Colonic mucosa (tissue), 4 donors: ENCODE measurements at regions not wholly inside any gene's neighbourhood (a gene's known extent, or its start where the extent isn't known, plus 50 kb on each side); places are given as distances from the start of the nearest gene placed in this dataset.
"Not testable (repeated sequence)": the region's sequence is repeated elsewhere in the genome, so short reads cannot be mapped to it uniquely, and the experiment has no call there.

ENCODE experiments used
- DNase-seq: peaks from one replicate; pipeline ENCODE4 v3.0.0-alpha.2; 2020
- H3K27ac ChIP-seq: fragments of 200-600 bp; one replicate; pipeline ENCODE4 v1.8.0; 2021
- H3K27me3 ChIP-seq: fragments of 200-600 bp; one replicate; pipeline ENCODE4 v1.8.0; 2021
- H3K36me3 ChIP-seq: fragments of 200-600 bp; one replicate; pipeline ENCODE4 v1.8.0; 2021
- H3K4me1 ChIP-seq: fragments of 200-600 bp; one replicate; pipeline ENCODE4 v1.8.0; 2021; ENCODE audit warnings: mild to moderate bottlenecking
- H3K4me3 ChIP-seq: fragments of 200-600 bp; one replicate; pipeline ENCODE4 v1.8.0; 2021
- H3K9ac ChIP-seq, 2 donors: one replicate each; pipeline ENCODE4 v1.7.0; 2013; ENCODE audit warnings: control low read depth in 2 of 2, low read depth in 2 of 2, low read length in 2 of 2
- H3K9me3 ChIP-seq: fragments of 200-600 bp; one replicate; pipeline ENCODE4 v1.8.0; 2021
- intact Hi-C: fragments of 100-400 bp; cut with DNase I; formaldehyde crosslinking; loops from one replicate; pipeline ENCODE4 v1.14.1; 2022
- TF ChIP-seq, protein P1 (sequence below): fragments of 200-600 bp; IDR thresholded peaks from one replicate; pipeline ENCODE4 v1.8.0; 2022; ENCODE audit warnings: antibody characterized with exemption, mild to moderate bottlenecking
- donor health status: healthy.
- donor health status: DM: no; HTN: no; CAD: no.
- donor health status: DM: no; HTN: no; CAD: no.

GRCh38 chr9:65411336-65411735 is 126.3 kb upstream of the FOXD4L5 start:
- H3K9ac ChIP-seq: no peak overlapping the region
- no peaks in the 10 kb centered on the region for H3K36me3 ChIP-seq
- intact Hi-C loops: no loop called here
- no peaks in the 10 kb centered on the region for H3K9me3 ChIP-seq
- no peak overlapping the region for H3K4me3 ChIP-seq
- TF ChIP-seq, protein P1, sequence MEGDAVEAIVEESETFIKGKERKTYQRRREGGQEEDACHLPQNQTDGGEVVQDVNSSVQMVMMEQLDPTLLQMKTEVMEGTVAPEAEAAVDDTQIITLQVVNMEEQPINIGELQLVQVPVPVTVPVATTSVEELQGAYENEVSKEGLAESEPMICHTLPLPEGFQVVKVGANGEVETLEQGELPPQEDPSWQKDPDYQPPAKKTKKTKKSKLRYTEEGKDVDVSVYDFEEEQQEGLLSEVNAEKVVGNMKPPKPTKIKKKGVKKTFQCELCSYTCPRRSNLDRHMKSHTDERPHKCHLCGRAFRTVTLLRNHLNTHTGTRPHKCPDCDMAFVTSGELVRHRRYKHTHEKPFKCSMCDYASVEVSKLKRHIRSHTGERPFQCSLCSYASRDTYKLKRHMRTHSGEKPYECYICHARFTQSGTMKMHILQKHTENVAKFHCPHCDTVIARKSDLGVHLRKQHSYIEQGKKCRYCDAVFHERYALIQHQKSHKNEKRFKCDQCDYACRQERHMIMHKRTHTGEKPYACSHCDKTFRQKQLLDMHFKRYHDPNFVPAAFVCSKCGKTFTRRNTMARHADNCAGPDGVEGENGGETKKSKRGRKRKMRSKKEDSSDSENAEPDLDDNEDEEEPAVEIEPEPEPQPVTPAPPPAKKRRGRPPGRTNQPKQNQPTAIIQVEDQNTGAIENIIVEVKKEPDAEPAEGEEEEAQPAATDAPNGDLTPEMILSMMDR: no peak
- no peak for DNase-seq
- no peaks in the 10 kb centered on the region for H3K27me3 ChIP-seq
- H3K27ac ChIP-seq: no peak overlapping the region
- no peaks in the 10 kb centered on the region for H3K4me1 ChIP-seq

GRCh38 chr9:65410926-65411325 is 125.9 kb upstream of the FOXD4L5 start:
- H3K36me3 ChIP-seq: no peaks in the 10 kb centered on the region
- DNase-seq: no peak
- H3K9ac ChIP-seq: no peak overlapping the region
- H3K27ac ChIP-seq: no peak overlapping the region
- H3K4me1 ChIP-seq: no peaks in the 10 kb centered on the region
- TF ChIP-seq, protein P1: no peak
- H3K27me3 ChIP-seq: no peaks in the 10 kb centered on the region
- intact Hi-C loops: no loop called here
- H3K4me3 ChIP-seq: no peak overlapping the region
- no peaks in the 10 kb centered on the region for H3K9me3 ChIP-seq

- H3K9me3 ChIP-seq: no peaks in the 10 kb centered on the region
Observed at GRCh38 chr9:65409471-65409980, 124.5 kb upstream of the FOXD4L5 start.

DNA sequence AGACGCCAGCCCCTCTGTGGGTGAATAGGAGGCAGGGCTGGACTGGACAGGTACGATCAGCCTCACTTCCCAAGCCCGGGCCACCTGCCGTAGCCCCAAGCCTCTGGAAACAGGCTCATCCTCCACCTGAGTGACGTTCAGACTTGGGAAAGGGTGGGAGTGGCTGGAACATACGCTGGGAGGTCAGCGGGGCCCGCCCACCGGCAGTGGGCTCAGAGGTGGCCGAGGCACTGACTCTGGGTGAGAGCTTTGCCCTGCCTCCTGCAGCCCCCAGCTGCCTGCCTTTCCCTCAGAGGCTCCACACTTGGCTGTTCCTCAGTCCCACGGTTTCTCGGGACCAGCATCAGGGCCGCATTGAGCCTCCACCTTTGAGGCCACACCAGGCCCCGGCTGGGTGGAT is 123.8 kb upstream of the FOXD4L5 start:
- H3K9ac ChIP-seq, H3K36me3 ChIP-seq, DNase-seq, intact Hi-C loops, H3K27me3 ChIP-seq, H3K9me3 ChIP-seq, H3K4me3 ChIP-seq, H3K4me1 ChIP-seq, H3K27ac ChIP-seq: not testable (repeated sequence)

More at GRCh38 chr9:65409471-65409980, 124.5 kb upstream of the FOXD4L5 start:
- Histone ChIP-seq H3K4me1 (no peaks in the 10 kb centered on the region), H3K27ac (no peak overlapping the region), H3K4me3 (no peak overlapping the region), H3K9ac (no peak overlapping the region), H3K36me3 (no peaks in the 10 kb centered on the region), H3K27me3 (no peaks in the 10 kb centered on the region)
- intact Hi-C loops: no loop called here
- TF ChIP-seq, protein P1: no peak
- DNase-seq: no peak

DNA sequence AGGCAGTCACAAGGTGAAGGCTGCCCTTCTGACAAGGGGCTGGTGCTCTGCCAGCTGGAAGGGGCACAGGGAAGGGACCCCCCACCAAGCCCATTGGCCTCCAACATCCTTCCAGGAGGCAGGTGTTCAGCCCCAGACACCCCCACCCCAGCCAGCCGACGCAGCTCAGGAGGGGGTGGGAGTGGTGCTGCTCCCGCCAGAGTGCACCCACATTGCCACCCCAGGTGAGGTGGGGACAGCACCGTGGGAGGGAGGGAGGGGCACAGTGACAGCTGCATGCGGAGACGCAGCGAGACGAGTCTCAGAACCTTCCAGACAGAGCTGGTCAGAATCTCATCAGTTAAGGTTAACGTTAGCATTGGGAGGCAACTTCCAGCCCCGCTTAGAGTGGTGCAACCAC is 121.6 kb upstream of the FOXD4L5 start:
- H3K27ac ChIP-seq, H3K9ac ChIP-seq, H3K4me3 ChIP-seq, intact Hi-C loops, DNase-seq, H3K4me1 ChIP-seq, H3K36me3 ChIP-seq, H3K9me3 ChIP-seq, H3K27me3 ChIP-seq: not testable (repeated sequence)

GRCh38 chr9:65405766-65406165 is 120.8 kb upstream of the FOXD4L5 start:
- H3K9ac ChIP-seq, H3K36me3 ChIP-seq, H3K9me3 ChIP-seq, H3K4me1 ChIP-seq, intact Hi-C loops, DNase-seq, H3K27ac ChIP-seq, H3K27me3 ChIP-seq, H3K4me3 ChIP-seq: not testable (repeated sequence)

GRCh38 chr9:65405253-65405652 is 120.2 kb upstream of the FOXD4L5 start:
- Histone ChIP-seq H3K27me3 (no peaks in the 10 kb centered on the region), H3K9me3 (no peaks in the 10 kb centered on the region), H3K4me1 (no peaks in the 10 kb centered on the region), H3K4me3 (no peak overlapping the region), H3K36me3 (no peaks in the 10 kb centered on the region), H3K27ac (no peak overlapping the region), H3K9ac (no peak overlapping the region)
- TF ChIP-seq, protein P1: no peak
- intact Hi-C loops: no loop called here
- DNase-seq: no peak
